H1 (cell line): ENCODE measurements at regions not wholly inside any gene's neighbourhood (a gene's known extent, or its start where the extent isn't known, plus 50 kb on each side); places are given as distances from the start of the nearest gene placed in this dataset.

Experiments used
- CTCF ChIA-PET: fragments of 300-600 bp; sonication (Branson Sonifier 250); formaldehyde crosslinking; loops from one replicate; lab custom pipeline; 2021; ENCODE audit not compliant: partially characterized antibody; lab: Charles Lee
- POLR2A ChIA-PET: fragments of 300-600 bp; sonication (Branson Sonifier 250); formaldehyde crosslinking; loops from one replicate; lab custom pipeline; 2021; ENCODE audit warnings: inconsistent platforms; ENCODE audit not compliant: partially characterized antibody; lab: Charles Lee
- DNase-seq, 2 experiments: peaks; one replicate each; pipeline versions ENCODE4 v3.0.0 to v3.0.0-alpha.2; 2010 to 2022; ENCODE audit warnings: low spot score in 2 of 2, low read depth in 1 of 2, mixed read lengths in 1 of 2
- FAIRE-seq: peaks from 2 replicates; lab custom pipeline; 2011; peaks lifted over from hg19 to GRCh38; lab: Jason Lieb, UNC
- H2AFZ ChIP-seq: 2 replicates; pipeline ENCODE4 v1.8.1; 2012; ENCODE audit warnings: low read length, inconsistent platforms
- H2AK5ac ChIP-seq: 2 replicates; pipeline ENCODE4 v1.6.1; 2013; ENCODE audit warnings: low read depth, low read length
- H2BK120ac ChIP-seq: replicated peaks from 2 replicates; pipeline ENCODE3; 2013; ENCODE audit warnings: low read depth, low read length, inconsistent platforms
- H2BK12ac ChIP-seq: 2 replicates; pipeline ENCODE4 v1.6.1; 2013; ENCODE audit warnings: low read depth, low read length
- H2BK15ac ChIP-seq: 2 replicates; pipeline ENCODE4 v1.6.1; 2013; ENCODE audit warnings: low read length
- H2BK20ac ChIP-seq: 2 replicates; pipeline ENCODE4 v1.6.1; 2013; ENCODE audit warnings: low read length
- H2BK5ac ChIP-seq: 2 replicates; pipeline ENCODE4 v1.6.1; 2013; ENCODE audit warnings: low read depth, low read length
- H3K14ac ChIP-seq: 2 replicates; pipeline ENCODE4 v1.6.1; 2013; ENCODE audit warnings: inconsistent platforms; ENCODE audit not compliant: insufficient read length
- H3K18ac ChIP-seq: 2 replicates; pipeline ENCODE4 v1.6.1; 2013; ENCODE audit warnings: low read length; ENCODE audit errors: extremely low read depth
- H3K23ac ChIP-seq: 2 replicates; pipeline ENCODE4 v1.6.1; 2013; ENCODE audit warnings: inconsistent platforms; ENCODE audit not compliant: insufficient read length
- H3K23me2 ChIP-seq: 2 replicates; pipeline ENCODE4 v1.6.1; 2013; ENCODE audit warnings: low read depth, low read length
- H3K27ac ChIP-seq: 2 replicates; pipeline ENCODE4 v1.6.1; 2011; ENCODE audit warnings: low read depth, low read length, inconsistent platforms
- H3K27me3 ChIP-seq, 4 experiments: replicated peaks in 1 of 4; 1 replicate in 1 of 4; 2 replicates in 3 of 4; pipeline versions ENCODE4 v1.6.1 to v1.8.1; 2011 to 2013; ENCODE audit warnings: low read length in 3 of 4, mild to moderate bottlenecking in 3 of 4, inconsistent platforms in 2 of 4, mixed read lengths in 2 of 4, moderate library complexity in 1 of 4; ENCODE audit not compliant: control insufficient read depth in 3 of 4, insufficient read depth in 3 of 4; ENCODE audit errors: extremely low read depth in 1 of 4
- H3K36me3 ChIP-seq, 4 experiments: 2 replicates each; pipeline versions ENCODE4 v1.6.1 to v1.8.1; 2011 to 2013; ENCODE audit warnings: mild to moderate bottlenecking in 4 of 4, low read length in 3 of 4, moderate library complexity in 2 of 4, control low read depth in 1 of 4, inconsistent platforms in 1 of 4; ENCODE audit not compliant: insufficient read depth in 4 of 4, control insufficient read depth in 2 of 4
- H3K4ac ChIP-seq: replicated peaks from 2 replicates; pipeline ENCODE3; 2013; ENCODE audit warnings: low read length, low read depth, mixed read lengths, inconsistent platforms; ENCODE audit not compliant: insufficient read length
- H3K4me1 ChIP-seq, 4 experiments: replicated peaks in 1 of 4; 1 replicate in 1 of 4; 2 replicates in 3 of 4; pipeline versions ENCODE4 v1.6.1 to v1.8.1; 2011 to 2013; ENCODE audit warnings: low read length in 3 of 4, inconsistent platforms in 2 of 4, mixed read lengths in 1 of 4; ENCODE audit not compliant: insufficient read depth in 4 of 4, control insufficient read depth in 3 of 4
- H3K4me2 ChIP-seq, 2 experiments: 2 replicates each; pipeline versions ENCODE4 v1.6.1 to v1.8.1; 2011 to 2013; ENCODE audit warnings: low read depth in 2 of 2, low read length in 2 of 2, control low read depth in 1 of 2, inconsistent platforms in 1 of 2, mild to moderate bottlenecking in 1 of 2; ENCODE audit not compliant: insufficient read depth in 1 of 2
- H3K4me3 ChIP-seq, 4 experiments: fragments of 200-600, 300-600 bp in 1 of 4; sonication (generic), shearing (Covaris generic), sonication (Bioruptor Twin) in 1 of 4; 2 replicates each; pipeline versions ENCODE4 v1.5.1 to v1.8.1; 2011 to 2016; ENCODE audit warnings: low read length in 4 of 4, low read depth in 3 of 4, control low read depth in 2 of 4, inconsistent platforms in 2 of 4, mild to moderate bottlenecking in 2 of 4, mixed read lengths in 1 of 4, moderate library complexity in 1 of 4; ENCODE audit not compliant: insufficient read depth in 2 of 4; ENCODE audit errors: extremely low read depth in 1 of 4
- H3K56ac ChIP-seq: replicated peaks from 2 replicates; pipeline ENCODE3; 2013; ENCODE audit warnings: low read depth, mild to moderate bottlenecking, mixed read lengths, low read length, inconsistent platforms; ENCODE audit not compliant: insufficient read length
- H3K79me1 ChIP-seq: 2 replicates; pipeline ENCODE4 v1.6.1; 2013; ENCODE audit warnings: low read depth, low read length, control low read depth
- H3K79me2 ChIP-seq, 2 experiments: 2 replicates each; pipeline versions ENCODE4 v1.6.1 to v1.8.1; 2012 to 2013; ENCODE audit warnings: low read length in 2 of 2, mild to moderate bottlenecking in 2 of 2, inconsistent platforms in 1 of 2; ENCODE audit not compliant: insufficient read depth in 2 of 2, control insufficient read depth in 1 of 2
- H3K9ac ChIP-seq, 4 experiments: replicated peaks in 1 of 4; 1 replicate in 1 of 4; 2 replicates in 3 of 4; pipeline versions ENCODE4 v1.6.1 to v1.8.1; 2011 to 2013; ENCODE audit warnings: low read depth in 3 of 4, low read length in 3 of 4, control low read depth in 2 of 4, mild to moderate bottlenecking in 2 of 4, moderate library complexity in 2 of 4, inconsistent platforms in 1 of 4; ENCODE audit errors: extremely low read depth in 1 of 4
- H3K9me3 ChIP-seq, 2 experiments: 2 replicates each; pipeline versions ENCODE4 v1.6.1 to v1.8.1; 2012 to 2013; ENCODE audit warnings: mild to moderate bottlenecking in 2 of 2, moderate library complexity in 2 of 2, control low read depth in 1 of 2, inconsistent platforms in 1 of 2, low read depth in 1 of 2, low read length in 1 of 2, mixed read lengths in 1 of 2; ENCODE audit not compliant: insufficient read depth in 2 of 2
- H4K20me1 ChIP-seq, 2 experiments: replicated peaks in 1 of 2; 2 replicates each; pipeline versions ENCODE3 to v1.8.1; 2011 to 2013; ENCODE audit warnings: inconsistent platforms in 2 of 2, low read length in 2 of 2, mild to moderate bottlenecking in 1 of 2; ENCODE audit not compliant: insufficient read depth in 2 of 2, control insufficient read depth in 1 of 2
- H4K5ac ChIP-seq: 2 replicates; pipeline ENCODE4 v1.6.1; 2013; ENCODE audit warnings: low read length, low read depth, mixed read lengths, inconsistent platforms; ENCODE audit not compliant: insufficient read length
- H4K8ac ChIP-seq: 2 replicates; pipeline ENCODE4 v1.8.0; 2013; ENCODE audit warnings: mild to moderate bottlenecking, moderate library complexity, low read length, inconsistent platforms; ENCODE audit not compliant: insufficient read depth; ENCODE audit errors: extremely low read depth
- H4K91ac ChIP-seq: replicated peaks from 2 replicates; pipeline ENCODE3; 2013; ENCODE audit warnings: low read length, mixed read lengths, inconsistent platforms; ENCODE audit not compliant: insufficient read length
- BACH1 ChIP-seq: IDR thresholded peaks from 2 replicates; pipeline ENCODE4 v1.6.1; 2012; ENCODE audit warnings: low read length, improper control_type of control experiment
- BCL11A ChIP-seq, 2 experiments: IDR thresholded peaks; one replicate each; pipeline ENCODE4 v1.6.1; 2011; ENCODE audit warnings: low read depth in 2 of 2, low read length in 2 of 2, mild to moderate bottlenecking in 2 of 2
- CBX8 ChIP-seq: fragments of 300-800, 300-1000 bp; sonication (generic); IDR thresholded peaks from 2 replicates; pipeline ENCODE4 v1.7.1; 2016; ENCODE audit warnings: low read depth, low read length, borderline replicate concordance
- GTF2F1 ChIP-seq: IDR thresholded peaks from 2 replicates; pipeline ENCODE4 v1.6.1; 2012; ENCODE audit warnings: low read depth, low read length, improper control_type of control experiment, borderline replicate concordance
- HDAC2 ChIP-seq, 2 experiments: fragments of 300-600 bp in 1 of 2; sonication (generic) in 1 of 2; IDR thresholded peaks; 2 replicates each; pipeline ENCODE4 v1.6.1; 2011 to 2012; ENCODE audit warnings: low read depth in 2 of 2, low read length in 2 of 2, mild to moderate bottlenecking in 2 of 2, moderate library complexity in 2 of 2, borderline replicate concordance in 1 of 2, inconsistent platforms in 1 of 2
- JUND ChIP-seq: IDR thresholded peaks from 2 replicates; pipeline ENCODE4 v1.6.1; 2011; ENCODE audit warnings: mild to moderate bottlenecking, improper control_type of control experiment, low read length
- KDM1A ChIP-seq: fragments of 200-600, 300-600 bp; sonication (generic); IDR thresholded peaks from 2 replicates; pipeline ENCODE4 v1.7.1; 2016; ENCODE audit warnings: mild to moderate bottlenecking, low read length, borderline replicate concordance
- MAFK ChIP-seq: IDR thresholded peaks from 2 replicates; pipeline ENCODE4 v1.6.1; 2012; ENCODE audit warnings: low read depth, mild to moderate bottlenecking, improper control_type of control experiment, low read length
- POLR2AphosphoS5 ChIP-seq: IDR thresholded peaks from 2 replicates; pipeline ENCODE4 v1.6.1; 2011; ENCODE audit warnings: low read depth, low read length
- RXRA ChIP-seq: IDR thresholded peaks from 2 replicates; pipeline ENCODE4 v1.6.1; 2011; ENCODE audit warnings: low read depth, mild to moderate bottlenecking, low read length, moderate library complexity; ENCODE audit not compliant: insufficient read depth
- SIN3A ChIP-seq, 2 experiments: IDR thresholded peaks in 1 of 2; conservative IDR thresholded peaks in 1 of 2; 2 replicates each; pipeline ENCODE4 v1.6.1; 2011 to 2012; ENCODE audit warnings: low read length in 2 of 2, improper control_type of control experiment in 1 of 2, low read depth in 1 of 2, mild to moderate bottlenecking in 1 of 2
- TAF1 ChIP-seq: IDR thresholded peaks from 2 replicates; pipeline ENCODE4 v1.6.1; 2011; ENCODE audit warnings: mild to moderate bottlenecking, low read depth, low read length
- WGBS, 2 experiments: shearing (Covaris generic) in 1 of 2; methylation state at CpG; one replicate each; pipeline versions ENCODE4 v1.1.6 to v1.1.7; 2013 to 2015; ENCODE audit warnings: low lambda C conversion rate in 2 of 2, mixed read lengths in 2 of 2, inconsistent platforms in 1 of 2, low coverage in 1 of 2, missing lambda C conversion rate in 1 of 2; ENCODE audit not compliant: insufficient replicate concordance in 2 of 2, insufficient coverage in 1 of 2, insufficient read length in 1 of 2; ENCODE audit errors: extremely low coverage in 1 of 2, missing lambda C conversion rate in 1 of 2; 5-methylcytosine and 5-hydroxymethylcytosine counted together

DNA sequence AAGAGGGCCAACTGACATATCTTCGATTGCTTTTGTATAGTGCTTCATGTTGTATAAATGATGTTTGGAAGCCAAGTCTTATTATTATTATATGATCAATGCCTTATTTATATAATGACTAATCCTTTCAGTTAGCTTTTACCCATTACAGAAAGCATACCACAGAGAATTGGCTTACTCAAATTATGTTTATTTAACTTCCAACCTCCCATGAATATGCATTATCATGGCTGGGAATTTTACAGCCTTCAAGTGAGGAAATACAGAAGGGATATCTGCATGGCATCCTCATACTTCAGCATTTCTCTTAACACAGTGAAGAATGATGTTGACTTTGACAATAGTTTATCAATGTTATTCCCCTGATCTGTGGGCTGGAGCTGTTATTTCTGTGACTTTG, 225.9 kb upstream of the GAP43 start:
- Histone ChIP-seq H3K4ac (no peak overlapping the region), H4K8ac (no peak overlapping the region), H3K36me3 (no peaks in the 10 kb centered on the region), H3K18ac (no peak overlapping the region), H3K27me3 (no peaks in the 10 kb centered on the region), H2BK5ac (no peak overlapping the region), H4K91ac (no peak overlapping the region), H3K9me3 (no peaks in the 10 kb centered on the region), H3K9ac (no peak overlapping the region), H4K5ac (no peak overlapping the region), H3K4me3 (no peak overlapping the region), H3K79me1 (no peaks in the 10 kb centered on the region), H3K23me2 (no peaks in the 10 kb centered on the region), H2BK15ac (no peak overlapping the region), H2BK20ac (no peak overlapping the region), H4K20me1 (no peaks in the 10 kb centered on the region), H3K4me2 (no peak overlapping the region), H2BK120ac (no peak overlapping the region), H3K79me2 (no peaks in the 10 kb centered on the region), H3K14ac (no peak overlapping the region), H3K4me1 (peaks cover 0 to 4% (median 0%) of the 10 kb centered on the region in 4 experiments; a peak in 4 of 7 replicates), H2BK12ac (no peak overlapping the region), H3K56ac (no peak overlapping the region), H3K23ac (no peak overlapping the region), H2AFZ (no peak overlapping the region), H2AK5ac (no peak overlapping the region), H3K27ac (no peak overlapping the region)
- no peak for TF ChIP-seq GTF2F1
- no peak for TF ChIP-seq RXRA
- TF ChIP-seq MAFK: no peak
- TF ChIP-seq KDM1A: no peak
- no peak for TF ChIP-seq JUND
- no peak for TF ChIP-seq HDAC2 (IDR thresholded peaks at IDR 0.05; ENCODE audit: borderline replicate concordance in 1 of 2, low read depth in 2 of 2, low read length in 2 of 2)
- TF ChIP-seq BCL11A (IDR thresholded peaks at IDR 0.05; ENCODE audit: low read depth in 2 of 2, low read length in 2 of 2): no peak
- no peak for TF ChIP-seq SIN3A (conservative IDR thresholded peaks at IDR 0.05 in 1 of 2, IDR thresholded peaks at IDR 0.05 in 1 of 2; ENCODE audit: low read depth in 1 of 2, low read length in 2 of 2)
- TF ChIP-seq CBX8: no peak
- TF ChIP-seq BACH1: no peak
- TF ChIP-seq TAF1: no peak
- no peak for TF ChIP-seq POLR2AphosphoS5
- 92% methylated on average over 1 of the region's 1 CpG; no CpG with 5 or more reads in 1 of the 2 experiments for WGBS, 2 experiments
- ChIA-PET POLR2A (interaction anchor here (1.4 kb wide), 1 partner anchor 9 kb away, joined by 3 read pairs; no protein-coding TSS in a partner anchor), CTCF (no interaction called here)
- no peak for FAIRE-seq
- DNase-seq: no peak
